Caki2 (cell line): ENCODE measurements at regions not wholly inside any gene's neighbourhood (a gene's known extent, or its start where the extent isn't known, plus 50 kb on each side); places are given as distances from the start of the nearest gene placed in this dataset.
A peak's percentile ranks its signal among the peaks of the same experiment; 100 is the strongest.

Experiments used
- DNase-seq: peaks from one replicate; pipeline ENCODE4 v3.0.0-alpha.2; 2015; ENCODE audit warnings: low read depth
- in situ Hi-C: cut with HindIII; loops from 2 replicates; pipeline ENCODE4 v1.10.0; 2016; ENCODE audit warnings: low sequenced_read_pairs, low pct_unique_long_range_greater_than_20kb, mixed read lengths

- in situ Hi-C loops = no loop called here
- DNase-seq = no peak
Measured at GRCh38 chr16:64617836-64618476, 503.9 kb downstream of the CDH11 start.

GRCh38 chr16:64615630-64616280 lies 506.1 kb downstream of the CDH11 start:
- no peak for DNase-seq
- in situ Hi-C loops = no loop called here

- no peak for DNase-seq
- in situ Hi-C loops = no loop called here
Measured at GRCh38 chr16:64596196-64596595, 525.7 kb downstream of the CDH11 start.

- no peak for DNase-seq
- in situ Hi-C loops = no loop called here
Measured at GRCh38 chr16:64590513-64590912, 531.4 kb downstream of the CDH11 start.

- no peak for DNase-seq
- in situ Hi-C loops = no loop called here
Measured at GRCh38 chr16:64589836-64590235, 532.0 kb downstream of the CDH11 start.

GRCh38 chr16:64586781-64587180 lies 535.1 kb downstream of the CDH11 start:
- in situ Hi-C loops = no loop called here
- no peak for DNase-seq

- in situ Hi-C loops = no loop called here
- DNase-seq = no peak
Measured at GRCh38 chr16:64585367-64585766, 536.5 kb downstream of the CDH11 start.

- in situ Hi-C loops = no loop called here
- no peak for DNase-seq
Measured at GRCh38 chr16:64580558-64580957, 541.3 kb downstream of the CDH11 start.

- DNase-seq = no peak
- in situ Hi-C loops = no loop called here
Measured at GRCh38 chr16:64579712-64580111, 542.2 kb downstream of the CDH11 start.

- peak; percentile 12 for DNase-seq
- in situ Hi-C loops = no loop called here
Measured at GRCh38 chr16:64545768-64546167, 576.1 kb downstream of the CDH11 start.

- in situ Hi-C loops = no loop called here
- no peak for DNase-seq
Measured at GRCh38 chr16:64544859-64545258, 577.0 kb downstream of the CDH11 start.

- in situ Hi-C loops = no loop called here
- no peak for DNase-seq
Measured at GRCh38 chr16:64543441-64543840, 578.4 kb downstream of the CDH11 start.

GRCh38 chr16:64543031-64543430 lies 578.8 kb downstream of the CDH11 start:
- in situ Hi-C loops = no loop called here

GRCh38 chr16:64542152-64542551 lies 579.7 kb downstream of the CDH11 start:
- in situ Hi-C loops = no loop called here
- DNase-seq = no peak

More at GRCh38 chr16:64543031-64543430, 578.8 kb downstream of the CDH11 start:
- no peak for DNase-seq

- in situ Hi-C loops = no loop called here
- DNase-seq = no peak
Measured at GRCh38 chr16:64541621-64542020, 580.2 kb downstream of the CDH11 start.

- peak; percentile 31 for DNase-seq
- in situ Hi-C loops = no loop called here
Measured at GRCh38 chr16:64540434-64540833, 581.4 kb downstream of the CDH11 start.

- in situ Hi-C loops = no loop called here
- no peak for DNase-seq
Measured at GRCh38 chr16:64539811-64540371, 582.0 kb downstream of the CDH11 start.

- in situ Hi-C loops = no loop called here
- peak; percentile 3 for DNase-seq
Measured at GRCh38 chr16:64534180-64534780, 587.6 kb downstream of the CDH11 start.

GRCh38 chr16:64532691-64533090 lies 589.2 kb downstream of the CDH11 start:
- DNase-seq = no peak
- in situ Hi-C loops = no loop called here
